H1 (cell line): ENCODE measurements at regions not wholly inside any gene's neighbourhood (a gene's known extent, or its start where the extent isn't known, plus 50 kb on each side); places are given as distances from the start of the nearest gene placed in this dataset.

ENCODE experiments used
- CTCF ChIA-PET: fragments of 300-600 bp; sonication (Branson Sonifier 250); formaldehyde crosslinking; loops from one replicate; lab custom pipeline; 2021; ENCODE audit not compliant: partially characterized antibody; lab: Charles Lee
- POLR2A ChIA-PET: fragments of 300-600 bp; sonication (Branson Sonifier 250); formaldehyde crosslinking; loops from one replicate; lab custom pipeline; 2021; ENCODE audit warnings: inconsistent platforms; ENCODE audit not compliant: partially characterized antibody; lab: Charles Lee
- DNase-seq, 2 experiments: peaks; one replicate each; pipeline versions ENCODE4 v3.0.0 to v3.0.0-alpha.2; 2010 to 2022; ENCODE audit warnings: low spot score in 2 of 2, low read depth in 1 of 2, mixed read lengths in 1 of 2
- FAIRE-seq: peaks from 2 replicates; lab custom pipeline; 2011; peaks lifted over from hg19 to GRCh38; lab: Jason Lieb, UNC
- H2AFZ ChIP-seq: 2 replicates; pipeline ENCODE4 v1.8.1; 2012; ENCODE audit warnings: low read length, inconsistent platforms
- H2AK5ac ChIP-seq: 2 replicates; pipeline ENCODE4 v1.6.1; 2013; ENCODE audit warnings: low read depth, low read length
- H2BK120ac ChIP-seq: replicated peaks from 2 replicates; pipeline ENCODE3; 2013; ENCODE audit warnings: low read depth, low read length, inconsistent platforms
- H2BK12ac ChIP-seq: 2 replicates; pipeline ENCODE4 v1.6.1; 2013; ENCODE audit warnings: low read depth, low read length
- H2BK15ac ChIP-seq: 2 replicates; pipeline ENCODE4 v1.6.1; 2013; ENCODE audit warnings: low read length
- H2BK20ac ChIP-seq: 2 replicates; pipeline ENCODE4 v1.6.1; 2013; ENCODE audit warnings: low read length
- H2BK5ac ChIP-seq: 2 replicates; pipeline ENCODE4 v1.6.1; 2013; ENCODE audit warnings: low read depth, low read length
- H3K14ac ChIP-seq: 2 replicates; pipeline ENCODE4 v1.6.1; 2013; ENCODE audit warnings: inconsistent platforms; ENCODE audit not compliant: insufficient read length
- H3K18ac ChIP-seq: 2 replicates; pipeline ENCODE4 v1.6.1; 2013; ENCODE audit warnings: low read length; ENCODE audit errors: extremely low read depth
- H3K23ac ChIP-seq: 2 replicates; pipeline ENCODE4 v1.6.1; 2013; ENCODE audit warnings: inconsistent platforms; ENCODE audit not compliant: insufficient read length
- H3K23me2 ChIP-seq: 2 replicates; pipeline ENCODE4 v1.6.1; 2013; ENCODE audit warnings: low read depth, low read length
- H3K27ac ChIP-seq: 2 replicates; pipeline ENCODE4 v1.6.1; 2011; ENCODE audit warnings: low read depth, low read length, inconsistent platforms
- H3K27me3 ChIP-seq, 4 experiments: replicated peaks in 1 of 4; 1 replicate in 1 of 4; 2 replicates in 3 of 4; pipeline versions ENCODE4 v1.6.1 to v1.8.1; 2011 to 2013; ENCODE audit warnings: low read length in 3 of 4, mild to moderate bottlenecking in 3 of 4, inconsistent platforms in 2 of 4, mixed read lengths in 2 of 4, moderate library complexity in 1 of 4; ENCODE audit not compliant: control insufficient read depth in 3 of 4, insufficient read depth in 3 of 4; ENCODE audit errors: extremely low read depth in 1 of 4
- H3K36me3 ChIP-seq, 4 experiments: 2 replicates each; pipeline versions ENCODE4 v1.6.1 to v1.8.1; 2011 to 2013; ENCODE audit warnings: mild to moderate bottlenecking in 4 of 4, low read length in 3 of 4, moderate library complexity in 2 of 4, control low read depth in 1 of 4, inconsistent platforms in 1 of 4; ENCODE audit not compliant: insufficient read depth in 4 of 4, control insufficient read depth in 2 of 4
- H3K4ac ChIP-seq: replicated peaks from 2 replicates; pipeline ENCODE3; 2013; ENCODE audit warnings: low read length, low read depth, mixed read lengths, inconsistent platforms; ENCODE audit not compliant: insufficient read length
- H3K4me1 ChIP-seq, 4 experiments: replicated peaks in 1 of 4; 1 replicate in 1 of 4; 2 replicates in 3 of 4; pipeline versions ENCODE4 v1.6.1 to v1.8.1; 2011 to 2013; ENCODE audit warnings: low read length in 3 of 4, inconsistent platforms in 2 of 4, mixed read lengths in 1 of 4; ENCODE audit not compliant: insufficient read depth in 4 of 4, control insufficient read depth in 3 of 4
- H3K4me2 ChIP-seq, 2 experiments: 2 replicates each; pipeline versions ENCODE4 v1.6.1 to v1.8.1; 2011 to 2013; ENCODE audit warnings: low read depth in 2 of 2, low read length in 2 of 2, control low read depth in 1 of 2, inconsistent platforms in 1 of 2, mild to moderate bottlenecking in 1 of 2; ENCODE audit not compliant: insufficient read depth in 1 of 2
- H3K4me3 ChIP-seq, 4 experiments: fragments of 200-600, 300-600 bp in 1 of 4; sonication (generic), shearing (Covaris generic), sonication (Bioruptor Twin) in 1 of 4; 2 replicates each; pipeline versions ENCODE4 v1.5.1 to v1.8.1; 2011 to 2016; ENCODE audit warnings: low read length in 4 of 4, low read depth in 3 of 4, control low read depth in 2 of 4, inconsistent platforms in 2 of 4, mild to moderate bottlenecking in 2 of 4, mixed read lengths in 1 of 4, moderate library complexity in 1 of 4; ENCODE audit not compliant: insufficient read depth in 2 of 4; ENCODE audit errors: extremely low read depth in 1 of 4
- H3K56ac ChIP-seq: replicated peaks from 2 replicates; pipeline ENCODE3; 2013; ENCODE audit warnings: low read depth, mild to moderate bottlenecking, mixed read lengths, low read length, inconsistent platforms; ENCODE audit not compliant: insufficient read length
- H3K79me1 ChIP-seq: 2 replicates; pipeline ENCODE4 v1.6.1; 2013; ENCODE audit warnings: low read depth, low read length, control low read depth
- H3K79me2 ChIP-seq, 2 experiments: 2 replicates each; pipeline versions ENCODE4 v1.6.1 to v1.8.1; 2012 to 2013; ENCODE audit warnings: low read length in 2 of 2, mild to moderate bottlenecking in 2 of 2, inconsistent platforms in 1 of 2; ENCODE audit not compliant: insufficient read depth in 2 of 2, control insufficient read depth in 1 of 2
- H3K9ac ChIP-seq, 4 experiments: replicated peaks in 1 of 4; 1 replicate in 1 of 4; 2 replicates in 3 of 4; pipeline versions ENCODE4 v1.6.1 to v1.8.1; 2011 to 2013; ENCODE audit warnings: low read depth in 3 of 4, low read length in 3 of 4, control low read depth in 2 of 4, mild to moderate bottlenecking in 2 of 4, moderate library complexity in 2 of 4, inconsistent platforms in 1 of 4; ENCODE audit errors: extremely low read depth in 1 of 4
- H3K9me3 ChIP-seq, 2 experiments: 2 replicates each; pipeline versions ENCODE4 v1.6.1 to v1.8.1; 2012 to 2013; ENCODE audit warnings: mild to moderate bottlenecking in 2 of 2, moderate library complexity in 2 of 2, control low read depth in 1 of 2, inconsistent platforms in 1 of 2, low read depth in 1 of 2, low read length in 1 of 2, mixed read lengths in 1 of 2; ENCODE audit not compliant: insufficient read depth in 2 of 2
- H4K20me1 ChIP-seq, 2 experiments: replicated peaks in 1 of 2; 2 replicates each; pipeline versions ENCODE3 to v1.8.1; 2011 to 2013; ENCODE audit warnings: inconsistent platforms in 2 of 2, low read length in 2 of 2, mild to moderate bottlenecking in 1 of 2; ENCODE audit not compliant: insufficient read depth in 2 of 2, control insufficient read depth in 1 of 2
- H4K5ac ChIP-seq: 2 replicates; pipeline ENCODE4 v1.6.1; 2013; ENCODE audit warnings: low read length, low read depth, mixed read lengths, inconsistent platforms; ENCODE audit not compliant: insufficient read length
- H4K8ac ChIP-seq: 2 replicates; pipeline ENCODE4 v1.8.0; 2013; ENCODE audit warnings: mild to moderate bottlenecking, moderate library complexity, low read length, inconsistent platforms; ENCODE audit not compliant: insufficient read depth; ENCODE audit errors: extremely low read depth
- H4K91ac ChIP-seq: replicated peaks from 2 replicates; pipeline ENCODE3; 2013; ENCODE audit warnings: low read length, mixed read lengths, inconsistent platforms; ENCODE audit not compliant: insufficient read length
- EZH2 ChIP-seq: fragments of 200-600 bp; sonication (generic); IDR thresholded peaks from 2 replicates; pipeline ENCODE4 v1.7.1; 2012; ENCODE audit warnings: low read depth, mild to moderate bottlenecking, moderate library complexity, low read length, inconsistent platforms; ENCODE audit not compliant: severe bottlenecking
- WGBS, 2 experiments: shearing (Covaris generic) in 1 of 2; methylation state at CpG; one replicate each; pipeline versions ENCODE4 v1.1.6 to v1.1.7; 2013 to 2015; ENCODE audit warnings: low lambda C conversion rate in 2 of 2, mixed read lengths in 2 of 2, inconsistent platforms in 1 of 2, low coverage in 1 of 2, missing lambda C conversion rate in 1 of 2; ENCODE audit not compliant: insufficient replicate concordance in 2 of 2, insufficient coverage in 1 of 2, insufficient read length in 1 of 2; ENCODE audit errors: extremely low coverage in 1 of 2, missing lambda C conversion rate in 1 of 2; 5-methylcytosine and 5-hydroxymethylcytosine counted together

DNA sequence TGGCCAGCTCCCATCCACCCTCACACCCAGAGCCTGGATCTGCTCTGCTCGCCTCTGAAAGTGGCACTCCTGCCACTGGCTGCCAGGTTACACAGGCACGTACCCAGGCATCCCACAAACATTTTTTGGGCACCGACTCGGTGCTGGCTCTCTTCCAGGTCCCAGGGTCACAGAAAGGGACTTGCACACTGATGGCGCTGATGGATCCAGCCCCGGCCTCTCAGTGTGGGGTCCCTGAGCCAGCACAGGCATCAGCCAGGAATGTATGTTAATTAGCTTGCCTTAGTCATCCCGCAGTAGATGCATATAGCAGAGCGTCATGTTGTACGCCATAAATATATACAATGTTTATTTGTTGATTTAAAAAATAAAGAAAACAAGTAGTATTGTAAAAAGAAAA, 537.2 kb downstream of the NPHP4 start:
- TF ChIP-seq EZH2 = no peak
- Histone ChIP-seq H3K18ac (no peak overlapping the region), H4K20me1 (no peaks in the 10 kb centered on the region), H3K56ac (no peak overlapping the region), H2BK12ac (no peak overlapping the region), H3K36me3 (no peaks in the 10 kb centered on the region), H3K4me3 (no peak overlapping the region), H3K9ac (no peak overlapping the region), H4K8ac (no peak overlapping the region; the same call in 1 of the 2 replicates), H3K4ac (no peak overlapping the region), H2BK15ac (no peak overlapping the region), H3K27me3 (no peaks in the 10 kb centered on the region), H3K14ac (no peak overlapping the region), H2BK20ac (no peak overlapping the region), H2AFZ (no peak overlapping the region), H3K23ac (no peak overlapping the region), H4K91ac (no peak overlapping the region), H3K9me3 (no peaks in the 10 kb centered on the region), H3K79me1 (no peaks in the 10 kb centered on the region), H4K5ac (no peak overlapping the region), H2BK5ac (no peak overlapping the region), H2BK120ac (no peak overlapping the region), H3K4me1 (peaks cover 0 to 4% (median 2%) of the 10 kb centered on the region in 4 experiments; a peak in 2 of 7 replicates), H3K79me2 (no peaks in the 10 kb centered on the region), H2AK5ac (no peak overlapping the region), H3K27ac (no peak overlapping the region), H3K23me2 (no peaks in the 10 kb centered on the region), H3K4me2 (no peak overlapping the region)
- 78% methylated on average over 9 of the region's 9 CpGs; no CpG with 5 or more reads in 1 of the 2 experiments for WGBS, 2 experiments
- FAIRE-seq = no peak
- POLR2A ChIA-PET = interaction anchor here (1.0 kb wide), 1 partner anchor 20 kb away, joined by 3 read pairs; no protein-coding TSS in a partner anchor
- CTCF ChIA-PET = interaction anchor here (0.8 to 1.3 kb wide), 6 partner anchors 10 to 797 kb away, joined by 3 to 4 read pairs (median 3); no protein-coding TSS in a partner anchor
- no peak for DNase-seq
